ENCODE measurements at regions not wholly inside any gene's neighbourhood (a gene's known extent, or its start where the extent isn't known, plus 50 kb on each side); places are given as distances from the start of the nearest gene placed in this dataset.

- Histone ChIP-seq H3K4me1 (ENCODE audit: insufficient read depth, low read length) (no peaks in the 10 kb centered on the region), H3K4me3 (ENCODE audit: low read depth in 1 of 2, low read length in 2 of 2) (no peak overlapping the region), H3K9me3 (ENCODE audit: low read length) (no peaks in the 10 kb centered on the region), H3K27ac (ENCODE audit: low read depth, low read length) (no peak overlapping the region), H3K27me3 (ENCODE audit: control insufficient read depth in 1 of 2, insufficient read depth in 2 of 2, low read length in 2 of 2) (no peaks in the 10 kb centered on the region), H3K9ac (ENCODE audit: low read length) (no peak overlapping the region), H3K36me3 (ENCODE audit: insufficient read depth, low read length) (no peaks in the 10 kb centered on the region)
These were observed 285.3 kb downstream of the ENC1 start for GRCh38 chr5:74355041-74355824.

- H3K36me3 ChIP-seq (ENCODE audit: insufficient read depth, low read length): no peaks in the 10 kb centered on the region
- H3K9me3 ChIP-seq (ENCODE audit: low read length): no peaks in the 10 kb centered on the region
- no peak overlapping the region for H3K27ac ChIP-seq (ENCODE audit: low read depth, low read length)
- no peaks in the 10 kb centered on the region for H3K27me3 ChIP-seq (ENCODE audit: control insufficient read depth in 1 of 2, insufficient read depth in 2 of 2, low read length in 2 of 2)
- H3K4me3 ChIP-seq (ENCODE audit: low read depth in 1 of 2, low read length in 2 of 2): no peak overlapping the region
- H3K9ac ChIP-seq (ENCODE audit: low read length): no peak overlapping the region
- no peaks in the 10 kb centered on the region for H3K4me1 ChIP-seq (ENCODE audit: insufficient read depth, low read length)
These were observed 288.3 kb downstream of the ENC1 start for GRCh38 chr5:74352256-74352655.

DNA sequence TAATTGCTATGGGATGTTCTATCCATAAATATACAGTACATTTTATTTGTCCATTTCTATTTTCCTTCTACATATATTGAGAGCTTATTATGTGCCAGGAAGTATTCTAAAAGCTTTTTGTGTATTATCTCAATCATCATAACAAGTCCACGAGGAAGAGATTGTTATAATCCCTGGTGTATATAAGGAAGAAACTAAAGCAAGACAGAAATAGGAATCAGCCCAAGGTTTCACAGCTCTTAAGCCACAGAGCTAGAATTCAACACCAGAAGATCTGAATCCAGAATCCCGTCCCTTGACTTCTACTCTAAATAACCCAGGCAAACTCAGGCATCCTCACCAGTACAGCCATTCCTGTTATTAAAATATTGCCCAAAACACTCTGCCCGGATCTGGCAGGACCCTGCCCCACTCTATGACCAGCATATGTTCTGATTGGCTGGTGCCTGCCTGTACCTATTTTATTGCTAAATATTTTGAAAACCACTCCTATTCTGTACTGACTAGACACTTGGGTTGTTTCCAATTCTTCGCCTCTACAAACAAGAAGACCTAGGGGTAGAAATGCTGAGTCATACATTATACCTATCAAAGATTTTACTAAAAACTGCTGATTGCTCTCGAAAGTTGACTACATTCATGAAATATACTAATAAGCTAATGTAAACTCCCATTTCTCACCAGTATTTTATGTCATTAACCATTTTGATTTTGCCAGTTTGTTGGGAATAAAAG, 297.4 kb downstream of the ENC1 start:
- H3K4me3 ChIP-seq (ENCODE audit: low read depth in 1 of 2, low read length in 2 of 2): no peak overlapping the region
- no peak overlapping the region for H3K9ac ChIP-seq (ENCODE audit: low read length)
- no peaks in the 10 kb centered on the region for H3K27me3 ChIP-seq (ENCODE audit: control insufficient read depth in 1 of 2, insufficient read depth in 2 of 2, low read length in 2 of 2)
- H3K4me1 ChIP-seq (ENCODE audit: insufficient read depth, low read length): no peaks in the 10 kb centered on the region
- H3K9me3 ChIP-seq (ENCODE audit: low read length): no peaks in the 10 kb centered on the region
- H3K36me3 ChIP-seq (ENCODE audit: insufficient read depth, low read length): no peaks in the 10 kb centered on the region
- H3K27ac ChIP-seq (ENCODE audit: low read depth, low read length): no peak overlapping the region

DNA sequence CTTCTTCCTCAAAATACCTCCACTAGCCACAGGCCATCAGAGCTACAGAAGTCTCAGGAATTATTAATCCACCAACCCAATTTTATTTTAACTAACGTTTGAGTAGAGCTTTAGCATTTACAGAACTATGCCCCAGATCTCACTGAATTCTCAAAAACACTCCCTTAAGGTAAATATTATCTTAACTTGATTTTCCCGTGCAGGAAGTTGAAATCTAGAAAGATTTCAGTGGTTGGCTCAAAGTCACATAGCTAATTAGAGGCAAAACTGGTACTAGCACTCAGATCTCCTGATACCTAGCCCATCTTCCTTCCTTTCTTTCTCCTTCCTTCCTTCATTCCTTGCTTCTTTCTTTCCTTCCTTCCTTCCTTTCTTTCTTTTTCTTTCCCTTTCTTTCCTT, 298.3 kb downstream of the ENC1 start:
- Histone ChIP-seq H3K4me3 (ENCODE audit: low read depth in 1 of 2, low read length in 2 of 2) (no peak overlapping the region), H3K4me1 (ENCODE audit: insufficient read depth, low read length) (peaks cover 5% of the 10 kb centered on the region), H3K36me3 (ENCODE audit: insufficient read depth, low read length) (no peaks in the 10 kb centered on the region), H3K9ac (ENCODE audit: low read length) (no peak overlapping the region), H3K27me3 (ENCODE audit: control insufficient read depth in 1 of 2, insufficient read depth in 2 of 2, low read length in 2 of 2) (no peaks in the 10 kb centered on the region), H3K9me3 (ENCODE audit: low read length) (no peaks in the 10 kb centered on the region), H3K27ac (ENCODE audit: low read depth, low read length) (no peak overlapping the region)

DNA sequence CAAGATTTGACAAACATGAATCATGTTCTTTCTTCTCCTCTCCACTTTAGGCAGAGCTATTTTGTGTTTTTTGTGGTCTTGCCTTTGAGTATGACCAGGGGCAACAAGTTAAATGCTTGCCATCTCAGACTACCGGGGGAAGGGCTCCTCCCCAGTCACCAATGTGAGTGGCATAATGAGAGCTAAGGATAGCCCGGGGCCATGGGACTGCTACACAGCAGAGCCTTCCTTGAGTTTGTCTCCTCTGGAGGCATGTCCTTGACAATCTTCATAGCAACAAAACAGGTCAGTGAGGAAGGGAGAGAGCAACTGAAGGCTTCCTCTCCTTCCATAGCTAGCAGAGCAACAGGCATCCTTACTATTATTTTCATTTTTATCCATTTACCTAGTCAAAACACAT, 299.3 kb downstream of the ENC1 start:
- Histone ChIP-seq H3K9me3 (ENCODE audit: low read length) (no peaks in the 10 kb centered on the region), H3K27ac (ENCODE audit: low read depth, low read length) (no peak overlapping the region), H3K4me3 (ENCODE audit: low read depth in 1 of 2, low read length in 2 of 2) (no peak overlapping the region), H3K4me1 (ENCODE audit: insufficient read depth, low read length) (peaks cover 10% of the 10 kb centered on the region), H3K9ac (ENCODE audit: low read length) (no peak overlapping the region), H3K36me3 (ENCODE audit: insufficient read depth, low read length) (no peaks in the 10 kb centered on the region), H3K27me3 (ENCODE audit: control insufficient read depth in 1 of 2, insufficient read depth in 2 of 2, low read length in 2 of 2) (no peaks in the 10 kb centered on the region)

DNA sequence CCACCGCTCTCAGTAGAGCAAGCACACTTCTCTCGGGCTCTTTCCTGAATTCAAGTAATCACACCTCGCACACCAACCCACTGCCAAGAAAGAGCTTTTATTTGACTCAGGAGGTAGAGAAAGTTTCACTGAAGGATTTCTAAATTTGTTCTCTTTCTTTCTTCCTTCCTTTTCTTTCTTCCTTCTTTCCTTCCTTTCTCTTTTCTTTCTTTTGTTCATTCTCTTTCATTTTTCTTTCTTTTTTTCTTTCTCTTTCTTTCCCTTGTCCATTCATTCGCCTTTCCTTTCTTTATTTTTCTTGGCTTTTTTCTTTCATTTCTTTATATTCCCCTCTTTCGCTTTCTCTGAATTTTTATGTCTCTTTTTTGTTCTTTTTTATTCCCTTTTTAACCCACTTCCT, 300.1 kb downstream of the ENC1 start:
- Histone ChIP-seq H3K4me1 (ENCODE audit: insufficient read depth, low read length) (peaks cover 10% of the 10 kb centered on the region), H3K9ac (ENCODE audit: low read length) (no peak overlapping the region), H3K9me3 (ENCODE audit: low read length) (no peaks in the 10 kb centered on the region), H3K27ac (ENCODE audit: low read depth, low read length) (no peak overlapping the region), H3K27me3 (ENCODE audit: control insufficient read depth in 1 of 2, insufficient read depth in 2 of 2, low read length in 2 of 2) (no peaks in the 10 kb centered on the region), H3K36me3 (ENCODE audit: insufficient read depth, low read length) (no peaks in the 10 kb centered on the region), H3K4me3 (ENCODE audit: low read depth in 1 of 2, low read length in 2 of 2) (no peak overlapping the region)

DNA sequence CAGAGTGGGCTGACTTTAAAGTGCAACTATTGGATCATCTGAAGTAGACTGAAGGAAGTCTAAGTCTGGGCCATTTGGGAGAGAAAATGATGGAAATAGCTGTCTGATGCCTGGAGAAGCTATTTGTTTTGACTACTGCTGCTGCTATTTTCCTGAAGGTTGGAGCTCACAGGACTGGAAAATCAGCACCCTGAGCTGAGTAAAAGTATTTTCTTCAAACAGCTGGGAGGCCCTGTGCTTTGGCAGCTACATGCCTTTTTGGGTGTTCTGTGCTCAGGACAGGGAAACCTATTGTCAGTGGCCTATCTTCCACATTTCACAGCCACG, 302.6 kb downstream of the ENC1 start:
- H3K9ac ChIP-seq (ENCODE audit: low read length): no peak overlapping the region
- no peaks in the 10 kb centered on the region for H3K36me3 ChIP-seq (ENCODE audit: insufficient read depth, low read length)
- H3K27ac ChIP-seq (ENCODE audit: low read depth, low read length): no peak overlapping the region
- no peaks in the 10 kb centered on the region for H3K9me3 ChIP-seq (ENCODE audit: low read length)
- no peaks in the 10 kb centered on the region for H3K27me3 ChIP-seq (ENCODE audit: control insufficient read depth in 1 of 2, insufficient read depth in 2 of 2, low read length in 2 of 2)
- peaks cover 10% of the 10 kb centered on the region for H3K4me1 ChIP-seq (ENCODE audit: insufficient read depth, low read length)
- no peak overlapping the region for H3K4me3 ChIP-seq (ENCODE audit: low read depth in 1 of 2, low read length in 2 of 2)

DNA sequence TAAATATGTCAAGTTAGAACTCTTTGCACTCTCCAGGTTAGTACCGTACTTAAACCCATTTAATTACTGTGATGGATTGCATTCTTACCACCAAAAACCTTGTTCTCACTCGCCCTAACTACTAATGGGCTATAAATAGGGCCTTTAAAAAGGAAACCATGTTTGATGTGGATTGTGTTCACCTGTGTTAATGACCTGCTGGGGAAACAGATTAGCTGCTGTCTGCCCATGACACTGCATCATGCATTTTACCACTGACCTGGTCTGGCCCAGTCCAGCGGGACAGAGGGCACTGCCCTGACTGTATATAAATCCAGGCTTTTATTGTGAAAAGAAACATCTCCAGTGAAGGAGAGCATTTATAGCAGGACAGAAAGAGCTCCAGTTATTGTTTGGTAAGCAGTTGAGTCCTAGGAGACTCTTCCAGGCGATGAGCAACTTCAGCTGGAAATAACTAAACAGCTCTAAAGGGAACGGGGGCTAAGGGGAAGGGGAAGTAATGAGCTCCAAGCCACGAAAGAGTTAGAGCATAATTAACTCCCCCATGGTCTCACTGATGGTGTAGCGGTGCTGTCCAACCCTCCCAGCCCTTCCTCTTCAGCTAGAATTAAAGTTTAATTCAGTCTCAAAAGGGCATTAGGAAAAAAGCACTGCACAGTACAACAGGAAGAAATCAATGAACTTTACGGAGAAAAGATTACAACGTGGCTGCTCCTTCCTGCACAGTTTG, 303.1 kb downstream of the ENC1 start:
- Histone ChIP-seq H3K27ac (ENCODE audit: low read depth, low read length) (peak overlapping the region; percentile 26), H3K4me1 (ENCODE audit: insufficient read depth, low read length) (peaks cover 10% of the 10 kb centered on the region), H3K36me3 (ENCODE audit: insufficient read depth, low read length) (no peaks in the 10 kb centered on the region), H3K9me3 (ENCODE audit: low read length) (no peaks in the 10 kb centered on the region), H3K9ac (ENCODE audit: low read length) (no peak overlapping the region), H3K27me3 (ENCODE audit: control insufficient read depth in 1 of 2, insufficient read depth in 2 of 2, low read length in 2 of 2) (no peaks in the 10 kb centered on the region), H3K4me3 (ENCODE audit: low read depth in 1 of 2, low read length in 2 of 2) (no peak overlapping the region)

DNA sequence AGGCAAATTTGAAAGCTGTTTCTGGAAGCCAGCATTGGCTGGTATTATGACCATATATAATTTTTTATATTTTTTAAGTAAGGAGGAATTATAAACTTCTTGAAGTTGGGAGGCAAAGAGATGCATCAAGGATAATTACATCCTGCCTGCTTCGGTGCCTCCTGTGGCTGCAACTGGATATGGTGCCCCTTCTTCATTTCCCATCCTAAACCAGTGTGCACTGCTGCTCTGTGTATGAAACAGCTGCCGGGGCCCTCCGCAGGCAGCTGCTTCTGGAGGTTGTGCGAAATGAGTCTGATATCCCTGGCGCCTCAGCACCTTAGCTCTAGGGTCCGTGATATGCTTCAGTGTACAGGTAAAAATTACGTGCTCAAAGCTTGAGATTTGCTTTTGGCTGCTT, 304.2 kb downstream of the ENC1 start:
- Histone ChIP-seq H3K4me3 (ENCODE audit: low read depth in 1 of 2, low read length in 2 of 2) (no peak overlapping the region), H3K4me1 (ENCODE audit: insufficient read depth, low read length) (peaks cover 10% of the 10 kb centered on the region), H3K36me3 (ENCODE audit: insufficient read depth, low read length) (no peaks in the 10 kb centered on the region), H3K27me3 (ENCODE audit: control insufficient read depth in 1 of 2, insufficient read depth in 2 of 2, low read length in 2 of 2) (no peaks in the 10 kb centered on the region), H3K9me3 (ENCODE audit: low read length) (no peaks in the 10 kb centered on the region), H3K27ac (ENCODE audit: low read depth, low read length) (no peak overlapping the region), H3K9ac (ENCODE audit: low read length) (no peak overlapping the region)

- no peaks in the 10 kb centered on the region for H3K9me3 ChIP-seq (ENCODE audit: low read length)
- H3K27ac ChIP-seq (ENCODE audit: low read depth, low read length): no peak overlapping the region
- H3K36me3 ChIP-seq (ENCODE audit: insufficient read depth, low read length): no peaks in the 10 kb centered on the region
- H3K4me3 ChIP-seq (ENCODE audit: low read depth in 1 of 2, low read length in 2 of 2): no peak overlapping the region
- H3K4me1 ChIP-seq (ENCODE audit: insufficient read depth, low read length): peaks cover 10% of the 10 kb centered on the region
- H3K27me3 ChIP-seq (ENCODE audit: control insufficient read depth in 1 of 2, insufficient read depth in 2 of 2, low read length in 2 of 2): no peaks in the 10 kb centered on the region
- no peak overlapping the region for H3K9ac ChIP-seq (ENCODE audit: low read length)
These were observed 305.7 kb downstream of the ENC1 start for GRCh38 chr5:74334762-74335384.

DNA sequence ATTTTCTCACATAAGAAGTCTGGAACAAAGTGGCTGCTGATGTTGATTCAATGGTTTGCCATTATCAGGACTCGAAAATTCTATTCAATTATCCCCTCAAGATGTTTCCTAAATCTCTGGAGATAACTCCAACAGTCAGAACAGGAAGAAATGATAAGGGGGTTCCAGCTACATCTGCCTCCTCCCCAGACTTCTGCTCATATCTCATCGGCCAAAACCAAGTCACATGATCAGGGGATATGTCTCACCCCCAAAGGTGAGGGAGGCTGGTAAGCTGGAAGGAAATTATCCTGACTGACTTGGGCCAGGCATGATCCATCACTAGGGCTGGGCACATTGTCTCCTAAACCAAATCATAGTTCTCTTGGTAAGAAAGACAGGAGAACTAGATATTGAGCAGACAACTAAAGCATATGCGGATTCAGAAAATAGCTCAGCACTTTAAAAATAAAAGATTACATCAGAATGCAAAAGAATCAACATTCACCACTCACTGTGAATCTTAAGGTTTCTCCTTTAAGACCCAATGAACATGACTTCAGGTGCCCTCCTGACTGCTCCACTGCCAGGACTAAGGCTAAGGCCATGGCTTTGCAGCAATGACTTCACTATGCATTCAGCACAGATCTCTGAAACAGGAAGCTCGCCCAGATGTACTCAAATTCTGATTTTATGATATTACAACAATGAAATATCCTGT, 306.3 kb downstream of the ENC1 start:
- no peaks in the 10 kb centered on the region for H3K27me3 ChIP-seq (ENCODE audit: control insufficient read depth in 1 of 2, insufficient read depth in 2 of 2, low read length in 2 of 2)
- H3K4me1 ChIP-seq (ENCODE audit: insufficient read depth, low read length): peaks cover 10% of the 10 kb centered on the region

More for the DNA sequence above, 306.3 kb downstream of the ENC1 start:
- Histone ChIP-seq H3K4me3 (ENCODE audit: low read depth in 1 of 2, low read length in 2 of 2) (no peak overlapping the region), H3K36me3 (ENCODE audit: insufficient read depth, low read length) (no peaks in the 10 kb centered on the region), H3K27ac (ENCODE audit: low read depth, low read length) (no peak overlapping the region), H3K9ac (ENCODE audit: low read length) (no peak overlapping the region), H3K9me3 (ENCODE audit: low read length) (no peaks in the 10 kb centered on the region)
